ENCODE measurements at regions not wholly inside any gene's neighbourhood (a gene's known extent, or its start where the extent isn't known, plus 50 kb on each side); places are given as distances from the start of the nearest gene placed in this dataset.

DNA sequence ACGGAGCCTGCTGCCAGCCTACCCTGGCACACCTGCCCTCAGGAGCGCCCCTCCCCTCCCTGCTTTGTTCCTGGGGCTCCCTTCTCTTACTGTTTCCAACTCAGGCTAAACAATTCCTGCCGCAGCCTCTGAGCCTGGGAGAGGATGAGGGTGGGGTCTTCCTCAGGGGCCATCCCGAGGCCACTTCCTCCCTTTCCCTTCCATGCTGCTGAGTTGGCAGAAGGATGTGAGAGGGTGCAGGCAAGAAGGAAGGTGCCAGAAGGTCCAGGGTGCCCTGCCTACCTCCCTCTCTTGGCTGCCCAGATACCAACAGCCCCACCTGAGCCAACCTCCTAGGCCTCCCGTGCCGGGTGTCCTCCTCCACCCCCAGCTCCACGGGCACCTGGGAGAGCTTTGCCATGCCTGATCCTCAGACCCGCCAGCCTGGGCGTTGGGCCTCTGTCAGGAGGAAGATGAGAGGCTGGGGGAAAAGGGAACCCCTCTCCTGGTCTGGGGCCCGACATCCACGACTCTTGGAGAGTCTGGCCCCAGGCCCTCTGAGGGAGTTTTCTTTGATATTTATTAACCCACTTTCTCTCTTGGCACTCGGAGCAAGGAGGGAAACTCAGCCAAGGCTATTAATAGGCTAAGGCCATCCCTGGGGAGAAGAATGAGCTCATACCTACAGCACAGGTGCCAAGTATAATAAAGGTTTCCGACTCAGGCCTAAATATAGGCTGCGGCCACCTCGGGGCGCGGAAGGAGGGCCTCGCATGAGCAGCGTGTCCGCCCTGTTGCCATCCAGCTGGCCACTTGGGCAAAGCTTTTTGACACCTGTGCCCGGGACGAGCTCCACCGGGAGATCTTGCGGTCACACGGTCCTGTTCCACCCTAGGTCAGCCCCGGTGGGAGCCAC, 232.0 kb downstream of the ENGASE start:
- no peak for ATAC-seq
- Mint-ChIP-seq H3K27ac (no peak overlapping the region), H3K36me3 (ENCODE audit: low read depth) (no peaks in the 10 kb centered on the region), H3K4me1 (no peaks in the 10 kb centered on the region), H3K4me3 (no peak overlapping the region), H3K27me3 (peaks cover 64% of the 10 kb centered on the region)
- H3K9me3 ChIP-seq (ENCODE audit: control insufficient read depth, low read length, poor library complexity, severe bottlenecking), result no peaks in the 10 kb centered on the region
- DNase-seq, result no peak

DNA sequence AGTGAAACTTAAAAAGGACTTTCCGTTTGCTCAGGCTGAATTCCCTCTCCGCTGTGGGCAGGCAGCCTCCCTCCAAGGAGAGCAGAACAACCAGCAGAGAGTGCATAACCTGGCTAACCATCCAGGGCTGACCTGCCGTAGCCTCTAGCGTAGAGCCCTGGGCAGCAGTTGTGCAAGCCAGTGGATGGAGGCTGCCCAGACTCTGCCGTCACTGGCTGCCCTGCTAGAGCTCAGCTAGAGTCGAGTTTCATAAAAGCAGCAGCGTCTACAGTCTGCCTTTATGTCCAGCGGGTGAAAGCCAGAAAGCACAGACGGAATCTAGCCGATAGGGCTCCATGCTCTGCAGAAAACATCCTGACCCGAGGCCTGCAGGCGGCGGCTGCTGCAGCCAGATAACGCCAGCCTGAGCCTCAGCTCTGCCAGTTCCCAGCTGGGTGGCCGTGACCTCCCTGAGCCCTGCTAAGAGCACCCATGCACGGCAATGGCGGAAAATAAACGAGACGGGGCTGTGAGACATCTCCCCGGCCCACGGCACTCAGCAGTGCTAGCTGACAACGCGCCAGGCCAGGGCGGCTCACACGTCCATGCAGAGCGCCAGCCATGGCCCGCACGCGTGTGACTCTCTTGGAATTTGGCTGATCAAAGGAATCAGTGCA, 231.3 kb downstream of the ENGASE start:
- no peak for DNase-seq
- peaks cover 65% of the 10 kb centered on the region for H3K27me3 Mint-ChIP-seq
- H3K36me3 Mint-ChIP-seq (ENCODE audit: low read depth), result no peaks in the 10 kb centered on the region
- H3K9me3 ChIP-seq (ENCODE audit: control insufficient read depth, low read length, poor library complexity, severe bottlenecking), result no peaks in the 10 kb centered on the region
- ATAC-seq, result no peak
- H3K27ac Mint-ChIP-seq, result peak overlapping the region; percentile 11
- no peaks in the 10 kb centered on the region for H3K4me1 Mint-ChIP-seq
- no peak overlapping the region for H3K4me3 Mint-ChIP-seq

DNA sequence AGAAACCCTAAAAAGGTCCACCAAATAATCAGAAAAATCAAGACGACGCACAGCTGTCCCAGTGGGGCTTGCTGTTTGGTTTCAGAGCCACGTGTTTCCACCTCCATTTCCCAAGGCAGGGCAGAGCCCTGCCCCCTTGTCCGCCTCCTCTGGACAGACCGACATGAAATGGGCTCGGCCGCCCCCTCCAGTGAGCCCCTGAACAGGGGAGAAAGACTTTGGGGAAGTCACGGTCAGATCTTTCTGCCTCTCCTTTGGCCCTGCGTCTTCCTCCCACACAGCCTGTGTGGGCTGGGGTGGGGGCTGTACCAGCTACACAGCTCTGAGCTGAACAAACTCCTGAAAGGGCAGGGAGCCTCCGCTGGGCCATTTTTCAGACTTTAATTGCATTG, 230.7 kb downstream of the ENGASE start:
- no peaks in the 10 kb centered on the region for H3K4me1 Mint-ChIP-seq
- H3K27me3 Mint-ChIP-seq, result peaks cover 64% of the 10 kb centered on the region
- no peak for ATAC-seq
- H3K27ac Mint-ChIP-seq, result peak overlapping the region; percentile 11
- no peak for DNase-seq
- no peaks in the 10 kb centered on the region for H3K9me3 ChIP-seq (ENCODE audit: control insufficient read depth, low read length, poor library complexity, severe bottlenecking)
- H3K36me3 Mint-ChIP-seq (ENCODE audit: low read depth), result no peaks in the 10 kb centered on the region
- H3K4me3 Mint-ChIP-seq, result no peak overlapping the region

GRCh38 chr17:79304884-79305283, 230.3 kb downstream of the ENGASE start:
- ATAC-seq (no peak), DNase-seq (no peak)
- no peak overlapping the region for H3K27ac Mint-ChIP-seq
- no peaks in the 10 kb centered on the region for H3K4me1 Mint-ChIP-seq
- no peaks in the 10 kb centered on the region for H3K36me3 Mint-ChIP-seq (ENCODE audit: low read depth)
- peaks cover 64% of the 10 kb centered on the region for H3K27me3 Mint-ChIP-seq
- H3K9me3 ChIP-seq (ENCODE audit: control insufficient read depth, low read length, poor library complexity, severe bottlenecking), result no peaks in the 10 kb centered on the region
- no peak overlapping the region for H3K4me3 Mint-ChIP-seq

DNA sequence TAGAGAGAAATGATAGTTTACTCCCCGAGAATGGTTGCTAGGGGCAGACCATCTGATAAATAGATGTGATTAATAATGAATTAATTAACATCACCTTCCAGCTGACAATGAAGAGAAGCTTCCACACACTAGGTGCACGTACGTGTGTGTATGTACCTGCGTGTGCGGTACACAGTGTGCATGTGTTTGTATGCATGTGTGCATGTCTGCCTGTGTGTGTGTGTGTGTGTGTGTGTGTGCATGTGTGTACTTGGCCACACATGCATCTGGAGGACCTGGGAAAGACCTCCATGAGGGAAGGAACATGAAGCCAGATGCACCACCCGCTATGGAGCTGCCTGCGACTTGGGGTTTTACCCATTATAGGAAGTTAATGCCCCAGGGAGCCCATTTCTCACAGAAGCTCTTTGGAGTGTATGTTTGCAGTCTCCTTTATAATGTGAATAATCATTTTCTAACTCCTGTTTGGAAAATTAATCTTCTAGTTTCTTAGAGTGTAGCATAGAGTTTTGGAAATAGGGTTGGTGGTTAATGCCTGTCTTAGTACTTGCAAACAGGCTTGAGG, 229.1 kb downstream of the ENGASE start:
- Mint-ChIP-seq H3K4me1 (no peaks in the 10 kb centered on the region), H3K27ac (no peak overlapping the region), H3K4me3 (no peak overlapping the region), H3K36me3 (ENCODE audit: low read depth) (no peaks in the 10 kb centered on the region), H3K27me3 (peaks cover 64% of the 10 kb centered on the region)
- H3K9me3 ChIP-seq (ENCODE audit: control insufficient read depth, low read length, poor library complexity, severe bottlenecking), result no peaks in the 10 kb centered on the region
- no peak for DNase-seq
- no peak for ATAC-seq

DNA sequence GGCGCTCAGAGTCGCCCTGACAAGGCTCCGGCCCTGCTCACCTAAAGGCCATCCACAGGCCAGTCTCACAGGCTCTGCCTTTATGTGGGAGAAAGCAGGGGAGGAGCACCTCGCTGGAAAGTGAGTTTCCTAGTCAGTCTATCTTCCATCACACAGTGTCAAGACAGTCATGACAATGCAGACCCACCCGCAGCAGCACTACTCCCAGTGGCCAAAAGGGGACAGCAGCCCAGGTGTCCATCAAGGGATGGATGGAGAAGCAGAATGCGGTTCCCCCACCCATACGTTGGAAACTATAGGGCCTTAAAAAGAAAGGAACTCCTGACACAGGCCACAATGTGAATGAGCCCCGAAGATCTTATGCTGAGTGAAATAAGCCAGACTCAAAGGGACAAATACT, 226.8 kb downstream of the ENGASE start:
- Mint-ChIP-seq H3K27me3 (peaks cover 65% of the 10 kb centered on the region), H3K4me3 (no peak overlapping the region), H3K36me3 (ENCODE audit: low read depth) (no peaks in the 10 kb centered on the region), H3K4me1 (no peaks in the 10 kb centered on the region), H3K27ac (no peak overlapping the region)
- DNase-seq, result no peak
- no peaks in the 10 kb centered on the region for H3K9me3 ChIP-seq (ENCODE audit: control insufficient read depth, low read length, poor library complexity, severe bottlenecking)
- no peak for ATAC-seq

DNA sequence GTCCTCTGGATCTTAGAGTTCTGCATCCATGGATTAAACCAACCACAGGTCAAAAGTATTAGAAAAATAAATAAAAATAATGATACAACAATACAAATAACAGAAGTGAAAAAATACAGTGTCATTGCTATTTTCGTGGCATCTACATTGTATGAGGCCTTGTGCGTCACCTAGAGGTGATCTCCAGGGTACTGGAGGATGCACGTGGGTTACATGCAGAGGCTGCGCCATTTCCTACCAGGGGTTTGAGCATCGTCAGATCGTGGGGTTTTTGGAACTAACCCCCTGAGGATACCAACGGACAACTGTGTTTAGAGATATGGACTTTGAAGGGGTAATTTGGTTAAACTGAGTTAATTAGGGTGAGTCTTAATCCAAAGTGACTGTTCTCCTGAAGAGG, 224.7 kb downstream of the ENGASE start:
- Mint-ChIP-seq H3K4me3 (no peak overlapping the region), H3K27me3 (peaks cover 57% of the 10 kb centered on the region), H3K4me1 (no peaks in the 10 kb centered on the region), H3K27ac (no peak overlapping the region), H3K36me3 (ENCODE audit: low read depth) (no peaks in the 10 kb centered on the region)
- H3K9me3 ChIP-seq (ENCODE audit: control insufficient read depth, low read length, poor library complexity, severe bottlenecking), result no peaks in the 10 kb centered on the region
- DNase-seq (no peak), ATAC-seq (no peak)

DNA sequence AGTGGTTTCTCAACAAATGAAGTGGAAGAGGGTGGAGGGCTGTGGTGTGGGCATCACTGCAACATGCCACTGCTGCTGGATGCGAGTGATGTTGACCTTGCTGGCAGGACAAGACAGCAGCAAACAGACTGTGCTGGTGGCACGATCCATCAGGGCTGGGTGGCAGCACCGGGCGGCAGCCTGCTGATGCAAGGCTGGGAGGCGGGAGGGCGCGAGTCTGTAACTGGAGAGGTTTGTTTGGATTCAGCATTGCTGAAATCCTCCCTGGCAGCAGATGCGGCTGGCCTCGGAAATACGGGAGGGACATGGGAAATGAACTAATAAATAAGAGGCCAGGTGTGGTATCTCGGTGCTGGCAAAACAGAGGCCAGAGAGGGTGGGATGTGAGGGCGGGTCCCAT, 224.2 kb downstream of the ENGASE start:
- H3K4me3 Mint-ChIP-seq, result no peak overlapping the region
- no peaks in the 10 kb centered on the region for H3K9me3 ChIP-seq (ENCODE audit: control insufficient read depth, low read length, poor library complexity, severe bottlenecking)
- H3K27me3 Mint-ChIP-seq, result peaks cover 57% of the 10 kb centered on the region
- no peaks in the 10 kb centered on the region for H3K4me1 Mint-ChIP-seq
- ATAC-seq, result no peak
- DNase-seq, result no peak
- no peak overlapping the region for H3K27ac Mint-ChIP-seq
- no peaks in the 10 kb centered on the region for H3K36me3 Mint-ChIP-seq (ENCODE audit: low read depth)

DNA sequence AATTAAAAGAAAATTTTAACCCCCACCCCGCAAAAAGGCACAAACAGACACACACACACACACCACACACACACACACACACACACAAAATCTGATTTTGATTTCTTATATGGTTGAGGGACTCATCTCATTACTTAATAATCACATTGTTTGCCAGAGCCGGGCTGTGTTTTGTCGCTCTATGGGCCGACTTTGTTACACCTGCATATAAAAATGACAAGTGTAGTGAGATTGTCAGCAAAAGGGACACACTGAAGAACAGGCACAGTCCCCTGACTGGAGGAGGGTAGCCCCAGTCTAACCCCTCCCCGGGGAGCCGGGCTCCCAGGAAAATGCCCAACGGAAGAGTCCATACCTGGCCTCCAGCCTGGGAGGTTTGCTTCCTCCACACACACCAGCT, 221.6 kb downstream of the ENGASE start:
- Mint-ChIP-seq H3K27ac (no peak overlapping the region), H3K4me3 (no peak overlapping the region), H3K4me1 (no peaks in the 10 kb centered on the region), H3K36me3 (ENCODE audit: low read depth) (no peaks in the 10 kb centered on the region), H3K27me3 (peaks cover 48% of the 10 kb centered on the region)
- ATAC-seq, result no peak
- no peaks in the 10 kb centered on the region for H3K9me3 ChIP-seq (ENCODE audit: control insufficient read depth, low read length, poor library complexity, severe bottlenecking)
- DNase-seq, result no peak

- no peaks in the 10 kb centered on the region for H3K9me3 ChIP-seq (ENCODE audit: control insufficient read depth, low read length, poor library complexity, severe bottlenecking)
- ATAC-seq, result no peak
- Mint-ChIP-seq H3K36me3 (ENCODE audit: low read depth) (no peaks in the 10 kb centered on the region), H3K4me1 (no peaks in the 10 kb centered on the region), H3K4me3 (no peak overlapping the region), H3K27me3 (peaks cover 49% of the 10 kb centered on the region), H3K27ac (no peak overlapping the region)
- no peak for DNase-seq
These were observed 220.7 kb downstream of the ENGASE start for GRCh38 chr17:79295307-79295706.

DNA sequence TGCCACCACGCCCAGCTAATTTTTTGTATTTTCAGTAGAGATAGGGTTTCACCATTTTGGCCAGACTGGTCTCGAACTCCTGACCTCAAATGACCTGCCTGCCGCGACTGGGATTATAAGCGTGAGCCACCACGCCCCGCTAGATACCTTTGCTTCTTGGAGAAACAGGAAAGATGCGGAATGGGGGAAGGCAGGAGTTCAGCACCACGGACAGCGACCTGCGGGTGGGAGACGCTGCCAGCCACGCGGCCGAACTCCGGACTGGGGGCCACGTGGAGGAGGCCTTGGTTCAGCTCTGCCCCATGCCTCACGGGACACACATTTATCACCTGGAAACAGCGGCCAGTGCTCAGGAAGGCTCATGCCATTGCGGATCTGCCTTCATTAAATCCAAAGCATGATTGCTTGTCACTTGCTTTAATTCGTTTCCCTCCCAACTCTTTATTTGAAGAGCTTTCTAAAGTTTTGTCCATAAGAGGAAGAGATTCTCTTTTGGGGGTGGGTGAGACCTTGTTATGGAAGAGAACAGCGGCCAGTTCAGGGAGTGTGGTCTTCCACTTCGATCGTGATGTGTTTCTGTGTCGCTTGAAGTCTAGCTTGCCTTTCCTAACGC, 219.9 kb downstream of the ENGASE start:
- H3K4me3 Mint-ChIP-seq, result no peak overlapping the region
- H3K4me1 Mint-ChIP-seq, result no peaks in the 10 kb centered on the region
- H3K27me3 Mint-ChIP-seq, result peaks cover 49% of the 10 kb centered on the region
- H3K9me3 ChIP-seq (ENCODE audit: control insufficient read depth, low read length, poor library complexity, severe bottlenecking), result no peaks in the 10 kb centered on the region
- DNase-seq (peak; percentile 16 to 27 (median 25)), ATAC-seq (no peak)
- no peak overlapping the region for H3K27ac Mint-ChIP-seq
- H3K36me3 Mint-ChIP-seq (ENCODE audit: low read depth), result no peaks in the 10 kb centered on the region

GRCh38 chr17:79292501-79292900, 217.9 kb downstream of the ENGASE start:
- no peaks in the 10 kb centered on the region for H3K9me3 ChIP-seq (ENCODE audit: control insufficient read depth, low read length, poor library complexity, severe bottlenecking)
- Mint-ChIP-seq H3K36me3 (ENCODE audit: low read depth) (peaks cover 2% of the 10 kb centered on the region), H3K4me3 (no peak overlapping the region), H3K27me3 (peaks cover 57% of the 10 kb centered on the region), H3K4me1 (no peaks in the 10 kb centered on the region), H3K27ac (no peak overlapping the region)
- no peak for ATAC-seq
- DNase-seq, result no peak

GRCh38 chr17:79291391-79291790, 216.8 kb downstream of the ENGASE start:
- ATAC-seq (no peak), DNase-seq (no peak)
- Mint-ChIP-seq H3K27ac (no peak overlapping the region), H3K4me1 (no peaks in the 10 kb centered on the region), H3K4me3 (no peak overlapping the region), H3K27me3 (peaks cover 56% of the 10 kb centered on the region), H3K36me3 (ENCODE audit: low read depth) (peaks cover 2% of the 10 kb centered on the region)
- H3K9me3 ChIP-seq (ENCODE audit: control insufficient read depth, low read length, poor library complexity, severe bottlenecking), result no peaks in the 10 kb centered on the region

Data from T-helper 17 cell (primary cell).